OCI-LY7 (cell line): ENCODE measurements at regions not wholly inside any gene's neighbourhood (a gene's known extent, or its start where the extent isn't known, plus 50 kb on each side); places are given as distances from the start of the nearest gene placed in this dataset.

Experiments
- CTCF ChIP-seq: fragments of 200-600 bp; sonication (generic); conservative IDR thresholded peaks from 2 replicates; pipeline ENCODE4 v1.5.1; 2014; ENCODE audit warnings: mild to moderate bottlenecking, antibody characterized with exemption, low read length, moderate library complexity, mixed read lengths
- EZH2phosphoT487 ChIP-seq: fragments of 200-600 bp; sonication (generic); IDR thresholded peaks from 2 replicates; pipeline ENCODE4 v1.6.1; 2018; ENCODE audit warnings: low read depth, borderline replicate concordance, mild to moderate bottlenecking, mixed run types, antibody characterized with exemption, low read length, moderate library complexity, mixed read lengths

- TF ChIP-seq CTCF = no peak
- TF ChIP-seq EZH2phosphoT487 = no peak
Measured at GRCh38 chr2:49369650-49370049, 215.3 kb upstream of the FSHR start.
